Astrocyte (in vitro differentiated cells and primary cell): ENCODE measurements at regions not wholly inside any gene's neighbourhood (a gene's known extent, or its start where the extent isn't known, plus 50 kb on each side); places are given as distances from the start of the nearest gene placed in this dataset.

Experiments used
- CTCF ChIP-seq: IDR thresholded peaks from 2 replicates; pipeline ENCODE4 v1.5.1; 2011; ENCODE audit warnings: low read depth, mild to moderate bottlenecking, inconsistent platforms, low read length, moderate library complexity; ENCODE audit not compliant: insufficient read depth
- EZH2 ChIP-seq: IDR thresholded peaks from 2 replicates; pipeline ENCODE4 v1.6.1; 2012; ENCODE audit warnings: mild to moderate bottlenecking, low read length, inconsistent platforms; ENCODE audit not compliant: insufficient read depth

GRCh38 chr6:92354270-92354829, 1065.0 kb downstream of the EPHA7 start:
- TF ChIP-seq CTCF (no peak), EZH2 (no peak)
